ENCODE measurements at regions not wholly inside any gene's neighbourhood (a gene's known extent, or its start where the extent isn't known, plus 50 kb on each side); places are given as distances from the start of the nearest gene placed in this dataset.

GRCh38 chr1:170831276-170831675 is 104.1 kb upstream of the MROH9 start:
- TF ChIP-seq CTCF (optimal IDR thresholded peaks at IDR 0.05 in 1 of 3, IDR thresholded peaks at IDR 0.05 in 1 of 3, conservative IDR thresholded peaks at IDR 0.05 in 1 of 3; ENCODE audit: extremely low read depth in 1 of 3, insufficient read depth in 2 of 3, low read length in 3 of 3) (no peak), EZH2 (IDR thresholded peaks at IDR 0.05; ENCODE audit: low read length) (no peak)
